RWPE1 (cell line): ENCODE measurements at regions not wholly inside any gene's neighbourhood (a gene's known extent, or its start where the extent isn't known, plus 50 kb on each side); places are given as distances from the start of the nearest gene placed in this dataset.

Source experiments
- CTCF ChIA-PET: fragments of 350-600 bp; sonication (Branson Sonifier 250); formaldehyde crosslinking; extraction: SDS; loops from one replicate; lab custom pipeline; 2021; lab: Yijun Ruan, JAX
- POLR2A ChIA-PET: fragments of 400-600 bp; formaldehyde crosslinking; extraction: SDS; loops from one replicate; lab custom pipeline; 2020; ENCODE audit warnings: antibody characterized with exemption; ENCODE audit not compliant: low non-redundant PET; lab: Yijun Ruan, JAX
- DNase-seq: peaks from one replicate; pipeline ENCODE4 v3.0.0; 2012; ENCODE audit warnings: low spot score
- H3K27ac ChIP-seq: fragments of 450-650 bp; 2 replicates; pipeline ENCODE4 v1.5.1; 2017
- CTCF ChIP-seq: fragments of 450-650 bp; conservative IDR thresholded peaks from 2 replicates; pipeline ENCODE4 v1.5.1; 2017; ENCODE audit warnings: low read depth, mild to moderate bottlenecking

DNA sequence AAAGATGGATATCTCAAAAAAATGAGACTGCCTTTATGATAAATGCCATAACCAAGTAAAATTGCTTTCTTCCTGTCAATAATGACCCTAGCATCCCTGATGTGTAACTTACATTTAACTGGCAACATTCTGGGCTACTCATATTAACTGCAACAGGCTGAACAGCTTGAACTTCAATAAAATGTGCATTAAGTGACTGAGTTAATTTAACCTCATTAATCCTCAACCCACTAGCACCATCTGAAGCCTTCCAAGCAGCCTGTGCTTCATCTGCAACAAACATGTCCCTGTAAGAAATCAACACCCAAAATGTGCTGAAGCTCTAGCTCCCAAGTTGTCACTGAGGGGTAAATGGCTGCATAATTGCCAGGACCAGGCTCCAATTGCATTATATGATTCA lies 296.2 kb upstream of the ZC3H15 start:
- no peak overlapping the region for H3K27ac ChIP-seq
- CTCF ChIA-PET = no interaction called here
- POLR2A ChIA-PET = no interaction called here
- TF ChIP-seq CTCF = no peak
- no peak for DNase-seq

- no peak overlapping the region for H3K27ac ChIP-seq
- no peak for DNase-seq
- ChIA-PET POLR2A (no interaction called here), CTCF (no interaction called here)
- no peak for TF ChIP-seq CTCF
Observed at GRCh38 chr2:186195696-186196095, 290.4 kb upstream of the ZC3H15 start.

DNA sequence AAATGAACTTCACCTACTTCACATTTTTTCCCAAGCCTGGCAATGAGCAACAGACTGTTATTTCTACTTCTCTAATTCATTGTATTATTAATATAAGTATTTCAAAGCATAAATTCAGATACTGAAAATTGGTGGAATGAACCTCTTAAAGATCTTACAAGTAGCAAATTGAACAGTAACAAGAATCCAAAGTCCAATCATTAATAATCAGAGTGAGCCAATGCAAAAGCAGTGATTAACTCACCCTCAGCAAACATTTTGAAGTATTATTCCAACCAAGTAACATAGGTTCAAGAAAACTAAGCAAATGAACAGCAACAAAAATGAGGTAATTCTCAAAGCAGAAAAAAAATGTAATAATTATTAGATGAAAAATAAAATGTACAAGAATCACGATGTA lies 288.1 kb upstream of the ZC3H15 start:
- ChIA-PET CTCF (no interaction called here), POLR2A (no interaction called here)
- no peak for DNase-seq
- H3K27ac ChIP-seq = no peak overlapping the region
- no peak for TF ChIP-seq CTCF

- TF ChIP-seq CTCF = no peak
- DNase-seq = no peak
- no peak overlapping the region for H3K27ac ChIP-seq
- ChIA-PET CTCF (no interaction called here), POLR2A (no interaction called here)
Observed at GRCh38 chr2:186199029-186199428, 287.0 kb upstream of the ZC3H15 start.

DNA sequence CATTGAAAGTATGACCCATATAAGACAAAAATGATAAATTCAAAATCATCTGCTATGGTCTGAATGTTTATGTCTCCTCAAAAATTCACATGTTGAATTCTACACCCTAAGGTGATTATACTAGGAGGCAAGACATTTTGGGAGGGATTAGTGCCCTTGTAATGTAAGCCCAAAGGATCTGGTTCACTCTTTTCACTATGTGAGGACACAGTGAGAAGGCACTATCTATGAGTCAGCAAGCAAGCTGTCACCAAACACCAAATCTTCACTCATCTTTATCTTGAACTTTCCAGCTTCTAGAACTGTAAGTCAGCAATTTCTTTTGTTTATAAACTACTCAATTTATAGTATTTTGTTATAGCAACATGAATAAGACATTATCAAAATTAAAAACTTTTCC lies 284.7 kb upstream of the ZC3H15 start:
- CTCF ChIA-PET = no interaction called here
- no peak overlapping the region for H3K27ac ChIP-seq
- no peak for TF ChIP-seq CTCF
- no peak for DNase-seq
- POLR2A ChIA-PET = no interaction called here

- no peak for TF ChIP-seq CTCF
- H3K27ac ChIP-seq = no peak overlapping the region
- ChIA-PET POLR2A (no interaction called here), CTCF (no interaction called here)
- no peak for DNase-seq
Observed at GRCh38 chr2:186205254-186205911, 280.7 kb upstream of the ZC3H15 start.
